ENCODE measurements at regions not wholly inside any gene's neighbourhood (a gene's known extent, or its start where the extent isn't known, plus 50 kb on each side); places are given as distances from the start of the nearest gene placed in this dataset.

DNA sequence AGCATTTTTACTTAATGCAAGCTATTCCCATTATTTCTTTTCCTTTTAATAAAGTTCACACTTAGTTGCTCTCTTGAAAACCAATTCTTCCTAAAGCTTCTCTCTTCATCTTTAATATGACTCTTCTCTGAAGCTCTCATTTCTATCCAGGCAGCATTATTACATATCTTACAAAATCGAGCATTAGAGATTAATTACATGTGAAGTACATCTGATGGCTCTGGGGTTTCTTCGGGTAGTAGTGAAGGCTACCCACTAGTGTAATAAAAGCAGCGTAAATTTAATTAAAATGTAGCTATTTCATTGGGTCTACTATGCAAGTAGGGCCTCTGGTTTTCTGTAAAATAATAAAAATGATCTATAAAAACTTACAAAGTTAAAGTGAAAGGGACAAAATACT, 513.6 kb upstream of the DPH6 start:
- H3K27ac ChIP-seq, result no peak overlapping the region
- TF ChIP-seq, protein P1, sequence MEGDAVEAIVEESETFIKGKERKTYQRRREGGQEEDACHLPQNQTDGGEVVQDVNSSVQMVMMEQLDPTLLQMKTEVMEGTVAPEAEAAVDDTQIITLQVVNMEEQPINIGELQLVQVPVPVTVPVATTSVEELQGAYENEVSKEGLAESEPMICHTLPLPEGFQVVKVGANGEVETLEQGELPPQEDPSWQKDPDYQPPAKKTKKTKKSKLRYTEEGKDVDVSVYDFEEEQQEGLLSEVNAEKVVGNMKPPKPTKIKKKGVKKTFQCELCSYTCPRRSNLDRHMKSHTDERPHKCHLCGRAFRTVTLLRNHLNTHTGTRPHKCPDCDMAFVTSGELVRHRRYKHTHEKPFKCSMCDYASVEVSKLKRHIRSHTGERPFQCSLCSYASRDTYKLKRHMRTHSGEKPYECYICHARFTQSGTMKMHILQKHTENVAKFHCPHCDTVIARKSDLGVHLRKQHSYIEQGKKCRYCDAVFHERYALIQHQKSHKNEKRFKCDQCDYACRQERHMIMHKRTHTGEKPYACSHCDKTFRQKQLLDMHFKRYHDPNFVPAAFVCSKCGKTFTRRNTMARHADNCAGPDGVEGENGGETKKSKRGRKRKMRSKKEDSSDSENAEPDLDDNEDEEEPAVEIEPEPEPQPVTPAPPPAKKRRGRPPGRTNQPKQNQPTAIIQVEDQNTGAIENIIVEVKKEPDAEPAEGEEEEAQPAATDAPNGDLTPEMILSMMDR (conservative IDR thresholded peaks at IDR 0.05), result no peak

DNA sequence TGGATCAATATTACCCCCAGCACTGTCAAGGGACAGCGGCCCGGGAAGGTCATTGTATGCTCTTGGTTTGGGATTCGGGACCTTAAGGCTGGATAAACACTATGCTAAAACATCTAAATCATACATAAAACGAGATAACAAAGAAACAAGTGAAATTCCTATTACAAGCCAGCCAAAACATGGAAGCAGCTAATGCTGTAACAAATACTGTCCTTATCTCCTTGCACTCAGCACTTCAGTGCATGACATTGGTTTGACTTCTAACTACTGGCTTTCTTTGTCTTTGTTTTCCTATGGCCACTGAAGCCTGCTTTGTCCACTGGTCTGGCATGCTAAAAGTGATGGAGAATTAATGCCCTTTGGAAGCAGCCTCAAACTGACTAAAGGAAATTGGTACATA, 516.4 kb upstream of the DPH6 start:
- TF ChIP-seq, protein P1 (conservative IDR thresholded peaks at IDR 0.05), result no peak

DNA sequence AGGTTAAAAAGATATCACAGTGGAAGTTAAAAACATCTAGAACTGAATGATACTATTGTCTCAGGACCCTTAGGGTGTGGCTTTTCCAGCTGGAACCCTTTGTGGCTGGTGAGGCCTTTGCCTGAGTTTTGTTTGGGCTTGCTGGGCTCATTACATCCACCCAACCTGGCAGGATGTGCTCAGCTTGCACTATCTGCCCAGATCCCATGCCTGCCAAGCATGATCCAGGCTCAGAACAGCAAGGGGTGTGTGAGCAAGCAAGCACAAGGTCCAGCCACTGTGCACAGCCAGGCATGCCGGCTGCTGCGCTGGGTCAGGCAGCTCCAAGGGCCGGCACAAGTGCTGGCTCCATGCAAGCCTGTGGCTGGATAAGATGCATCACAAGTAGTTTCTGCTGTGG, 512.7 kb upstream of the CDIN1 start:
- TF ChIP-seq, protein P1 (conservative IDR thresholded peaks at IDR 0.05), result no peak
- no peak overlapping the region for H3K27ac ChIP-seq

More for the DNA sequence above, 516.4 kb upstream of the DPH6 start:
- no peak overlapping the region for H3K27ac ChIP-seq

DNA sequence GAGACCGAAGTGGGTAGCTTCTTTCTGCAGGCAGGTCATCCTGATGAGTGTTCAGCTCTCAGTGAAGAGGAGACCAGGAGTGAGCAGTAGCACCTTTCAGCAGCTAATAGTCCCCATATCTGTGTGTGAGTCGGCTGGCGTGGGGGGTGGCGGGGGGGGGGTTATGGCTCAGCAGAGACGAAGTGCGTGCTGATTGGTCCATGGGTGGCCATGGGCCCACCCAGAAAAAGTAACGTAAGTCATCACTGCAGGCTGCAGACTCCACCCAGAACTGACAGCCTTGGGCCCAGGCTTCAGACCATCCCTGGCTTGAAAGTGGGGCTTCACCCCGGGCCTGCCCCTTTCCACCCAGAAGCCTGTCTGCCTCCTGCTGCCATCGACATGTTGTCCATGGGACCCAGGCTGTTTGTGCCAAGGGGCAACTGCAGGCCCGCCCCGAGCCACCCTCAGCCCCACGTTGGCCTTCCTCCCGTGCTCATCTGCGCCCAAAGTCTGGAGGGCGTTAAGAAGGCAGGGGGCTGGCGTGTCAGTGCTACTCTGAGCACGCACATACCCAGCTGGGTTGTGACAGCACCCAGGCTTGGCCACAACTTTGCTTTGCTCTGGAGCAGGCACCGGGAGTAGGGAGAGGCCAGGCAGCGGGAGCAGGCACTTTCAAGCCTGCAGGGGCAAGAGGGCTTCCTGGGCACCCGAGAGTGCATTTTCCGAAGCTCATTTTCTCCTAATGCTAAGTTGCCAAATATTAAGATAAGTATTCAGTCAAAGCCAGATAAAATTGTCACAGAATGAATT, 511.7 kb upstream of the CDIN1 start:
- no peak overlapping the region for H3K27ac ChIP-seq
- TF ChIP-seq, protein P1 (conservative IDR thresholded peaks at IDR 0.05), result no peak

DNA sequence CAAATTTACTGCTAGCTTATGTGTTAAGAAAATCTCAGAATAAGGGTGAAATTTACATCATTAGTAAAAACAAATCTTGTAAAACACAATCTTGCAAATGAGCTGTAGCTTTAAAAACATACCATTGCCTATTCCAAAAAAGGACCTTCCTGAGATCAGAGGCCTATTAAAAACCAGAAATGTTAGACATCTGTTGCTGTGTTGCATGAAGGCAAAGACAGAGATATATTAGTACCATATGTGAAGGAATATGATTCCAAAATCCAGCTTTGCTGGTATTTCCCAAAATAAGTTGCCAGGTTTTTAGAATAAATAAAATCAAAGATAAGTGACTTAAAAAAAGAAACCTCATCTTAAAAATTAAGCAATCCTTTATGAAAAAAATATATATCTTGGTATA, 504.1 kb upstream of the CDIN1 start:
- H3K27ac ChIP-seq, result no peak overlapping the region
- TF ChIP-seq, protein P1 (conservative IDR thresholded peaks at IDR 0.05), result no peak

DNA sequence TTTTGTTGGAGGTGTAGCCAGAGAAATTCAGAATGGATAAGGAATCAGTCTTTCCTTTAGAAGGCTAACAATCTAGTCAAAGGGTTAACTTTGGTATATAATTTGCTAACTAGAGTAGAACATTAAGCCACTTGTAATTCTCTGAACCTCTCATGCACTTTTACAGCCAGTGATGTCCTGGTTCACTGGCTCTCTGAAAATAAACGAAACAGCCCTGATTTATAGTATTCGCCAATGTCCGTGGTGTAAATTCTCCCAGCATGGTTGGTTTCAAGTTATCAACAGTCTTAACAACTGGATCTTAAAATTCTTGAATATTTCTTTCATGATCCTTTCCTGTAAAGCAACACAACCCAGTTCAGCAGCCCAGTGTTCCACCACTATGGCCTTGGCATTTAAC, 500.4 kb upstream of the CDIN1 start:
- TF ChIP-seq, protein P1 (conservative IDR thresholded peaks at IDR 0.05), result no peak
- H3K27ac ChIP-seq, result no peak overlapping the region

DNA sequence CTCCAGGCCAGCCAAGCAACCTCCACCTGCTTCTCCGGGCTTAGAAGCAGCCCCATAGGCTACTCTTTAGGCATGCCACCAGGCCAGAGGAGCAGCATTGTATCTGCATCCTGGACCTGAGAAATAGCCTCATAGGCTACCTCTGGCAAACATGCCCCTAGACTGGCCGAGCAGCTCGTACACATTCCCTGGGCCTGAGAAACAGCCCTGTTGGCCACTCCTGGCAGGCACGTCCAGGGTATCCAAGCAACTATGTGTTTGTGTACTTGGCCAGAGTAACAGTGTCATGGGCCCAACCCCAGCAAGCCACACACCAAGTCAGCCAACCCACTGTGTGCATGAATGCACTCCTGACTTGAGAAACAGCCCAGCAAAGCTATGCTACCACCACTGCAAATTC, 498.7 kb upstream of the CDIN1 start:
- H3K27ac ChIP-seq, result no peak overlapping the region
- TF ChIP-seq, protein P1 (conservative IDR thresholded peaks at IDR 0.05), result no peak
